GM18526 (cell line): ENCODE measurements at regions not wholly inside any gene's neighbourhood (a gene's known extent, or its start where the extent isn't known, plus 50 kb on each side); places are given as distances from the start of the nearest gene placed in this dataset.

Source experiments
- POLR2A ChIP-seq: IDR thresholded peaks from 3 replicates; pipeline ENCODE4 v1.6.1; 2011; ENCODE audit not compliant: insufficient read length; ENCODE audit errors: extremely low read depth

- no peak for TF ChIP-seq POLR2A
These were observed 134.9 kb upstream of the GRIK3 start for GRCh38 chr1:37169241-37169640.

DNA sequence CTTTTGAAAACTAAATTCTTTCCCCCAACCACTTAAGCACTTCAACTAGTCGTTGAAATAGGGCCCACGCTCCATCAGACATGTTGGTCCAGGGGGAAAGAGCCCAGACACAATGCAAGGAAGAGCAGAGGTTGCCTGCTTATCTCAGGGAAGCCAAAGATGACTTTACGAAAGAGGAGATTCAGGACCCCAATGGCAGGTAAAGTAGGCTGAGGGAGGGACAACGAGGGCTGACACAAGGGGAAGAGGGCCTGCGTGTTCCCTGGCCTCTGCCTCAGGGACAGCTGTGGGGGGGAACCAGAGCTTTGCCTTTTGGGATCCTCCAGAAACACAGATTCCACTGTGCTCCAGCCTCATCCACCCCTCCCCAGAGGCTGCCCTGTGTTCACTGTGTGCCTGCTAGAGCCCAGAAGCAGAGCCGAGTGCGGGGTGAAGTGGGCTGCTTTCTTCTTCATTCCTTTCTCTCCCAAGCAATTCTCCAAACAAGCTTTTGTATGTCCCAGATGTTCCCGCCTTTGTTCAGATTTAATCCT is 135.5 kb upstream of the GRIK3 start:
- no peak for TF ChIP-seq POLR2A

GRCh38 chr1:37171691-37172090 is 137.4 kb upstream of the GRIK3 start:
- no peak for TF ChIP-seq POLR2A

- no peak for TF ChIP-seq POLR2A
These were observed 140.0 kb upstream of the GRIK3 start for GRCh38 chr1:37174341-37174740.

GRCh38 chr1:37174876-37175275 is 140.6 kb upstream of the GRIK3 start:
- no peak for TF ChIP-seq POLR2A

DNA sequence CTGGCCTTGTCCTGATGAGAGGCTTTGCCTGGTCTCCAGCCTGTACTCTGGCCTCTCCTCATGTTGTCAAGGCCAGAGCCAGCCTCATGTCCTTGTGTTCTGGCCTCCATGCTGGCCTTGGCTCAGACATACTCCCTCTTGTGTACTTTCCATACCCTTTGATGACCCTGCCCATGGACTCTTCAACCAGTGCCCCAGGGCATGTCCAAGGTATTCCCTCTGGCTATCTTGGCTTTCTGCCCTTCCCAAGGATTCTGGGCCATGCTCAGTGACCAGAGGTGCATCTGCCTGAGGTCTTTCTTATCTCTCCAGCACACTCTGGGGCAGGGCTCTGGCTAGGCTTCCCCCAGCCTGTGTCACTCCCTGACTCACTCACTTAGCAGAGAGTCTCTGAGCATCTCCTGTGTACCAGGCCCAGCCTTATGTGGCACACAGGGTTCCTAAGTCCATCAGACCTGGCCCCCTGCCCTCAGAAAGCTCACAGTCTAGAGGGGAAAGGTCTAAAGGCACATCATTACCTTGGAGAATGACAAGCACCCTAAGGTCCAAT is 141.4 kb upstream of the GRIK3 start:
- no peak for TF ChIP-seq POLR2A

GRCh38 chr1:37176269-37176668 is 142.0 kb upstream of the GRIK3 start:
- TF ChIP-seq POLR2A, result no peak

- no peak for TF ChIP-seq POLR2A
These were observed 143.0 kb upstream of the GRIK3 start for GRCh38 chr1:37177230-37177864.

DNA sequence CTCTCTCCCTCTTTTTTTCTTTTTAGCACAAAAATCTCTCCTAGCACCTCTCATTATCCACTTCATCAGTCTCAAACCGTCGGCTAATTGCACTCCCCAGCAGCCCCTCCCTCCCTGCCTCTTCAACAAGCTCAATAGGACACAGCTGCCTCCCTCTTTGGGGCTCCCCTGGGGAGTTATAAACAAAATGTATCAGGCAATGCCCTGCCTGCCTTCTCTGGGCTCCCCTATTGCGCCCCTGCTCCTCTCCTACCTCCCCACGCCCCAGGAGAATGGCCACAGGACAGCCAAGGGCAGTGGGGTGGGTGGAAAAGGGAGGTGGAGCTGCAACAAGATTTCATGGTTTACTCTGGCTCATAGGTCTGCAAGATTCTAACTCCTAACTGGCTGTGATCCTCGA is 147.1 kb upstream of the GRIK3 start:
- no peak for TF ChIP-seq POLR2A

- TF ChIP-seq POLR2A, result no peak
These were observed 150.5 kb upstream of the GRIK3 start for GRCh38 chr1:37184789-37185188.

DNA sequence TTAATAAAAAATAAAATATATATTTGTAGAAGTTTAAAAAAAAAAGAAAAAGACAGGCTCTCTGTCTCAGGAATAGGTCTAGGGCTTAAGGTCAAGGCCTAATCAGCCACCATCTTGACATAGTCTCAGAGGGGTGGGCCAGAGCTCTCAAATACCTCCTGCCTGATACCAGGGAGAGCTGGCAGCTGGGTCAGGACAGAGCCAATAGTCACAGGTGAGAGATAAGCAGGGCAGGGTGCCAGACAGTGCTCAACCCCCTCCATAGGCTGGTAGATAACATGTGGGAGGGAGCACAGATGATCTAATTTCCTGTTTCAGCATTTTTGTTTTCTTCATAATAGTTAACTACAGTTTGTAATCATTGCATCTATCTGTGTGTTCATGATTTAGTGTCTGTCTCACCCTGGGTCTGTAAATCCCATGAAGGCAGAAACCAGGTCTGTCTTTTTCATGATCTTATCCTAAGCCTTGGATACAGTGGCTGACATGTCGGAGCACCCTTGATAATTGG is 152.0 kb upstream of the GRIK3 start:
- no peak for TF ChIP-seq POLR2A

DNA sequence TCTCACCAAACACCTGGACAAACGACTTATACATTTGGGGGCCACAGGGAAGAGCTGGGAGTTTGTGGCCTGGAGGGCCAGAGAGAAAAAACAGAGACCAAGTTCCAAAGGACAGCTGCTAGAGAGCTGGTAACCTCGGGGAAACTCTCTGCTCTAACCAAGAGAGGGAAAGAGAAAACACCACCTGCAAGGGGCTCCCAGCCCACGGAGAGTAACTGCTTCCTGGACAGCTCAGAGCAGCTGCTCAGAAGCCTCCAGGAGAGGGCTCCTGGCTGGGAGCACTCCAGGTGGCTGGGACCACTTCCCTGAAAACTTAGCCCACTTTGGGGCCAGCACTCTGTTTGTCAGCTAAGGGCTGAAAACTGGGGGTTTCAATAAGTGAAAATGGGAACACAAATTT is 154.8 kb upstream of the GRIK3 start:
- no peak for TF ChIP-seq POLR2A

DNA sequence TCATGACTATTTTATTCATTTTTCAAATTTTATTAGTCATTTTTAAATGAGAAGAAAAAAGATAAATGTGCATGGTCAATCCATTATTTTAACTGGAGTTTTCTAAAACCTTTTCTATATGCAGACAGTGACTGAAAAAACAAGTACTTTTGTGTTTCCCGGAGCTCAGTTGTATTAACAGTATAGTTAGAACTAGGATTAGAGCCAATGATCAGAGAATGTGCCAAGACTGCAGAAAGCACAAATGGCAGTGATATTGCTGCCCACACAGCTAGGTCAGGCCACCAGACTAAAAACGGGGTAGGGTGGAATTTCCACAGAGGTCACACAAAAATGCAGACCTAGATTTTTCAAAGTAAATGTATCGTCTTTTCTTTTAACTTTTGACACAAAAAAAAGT is 163.1 kb upstream of the GRIK3 start:
- TF ChIP-seq POLR2A, result no peak

GRCh38 chr1:37233606-37234005 is 199.3 kb upstream of the GRIK3 start:
- TF ChIP-seq POLR2A, result no peak

DNA sequence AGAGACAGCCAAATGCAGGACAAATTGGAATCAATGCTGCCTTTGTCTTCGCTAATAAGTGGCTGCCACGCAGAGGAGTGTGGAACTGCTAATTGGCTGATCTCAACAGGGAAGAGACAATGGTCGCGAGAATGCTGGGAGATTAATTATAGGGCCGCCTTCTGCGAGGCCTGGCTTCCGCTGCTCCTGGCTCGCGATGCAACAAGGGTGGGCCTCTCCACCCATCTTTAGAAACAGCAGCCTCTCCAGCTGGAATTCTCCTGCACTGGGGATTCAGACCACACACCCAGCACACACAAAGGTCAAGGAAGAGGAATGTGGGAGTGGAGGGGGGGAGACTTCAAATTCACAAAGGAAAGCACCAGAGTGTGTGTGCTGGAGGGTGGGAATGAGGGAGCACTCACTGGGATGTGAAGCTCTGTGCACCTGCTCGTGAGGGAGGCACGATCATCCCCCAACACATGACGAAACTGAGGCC is 200.7 kb upstream of the GRIK3 start:
- no peak for TF ChIP-seq POLR2A

DNA sequence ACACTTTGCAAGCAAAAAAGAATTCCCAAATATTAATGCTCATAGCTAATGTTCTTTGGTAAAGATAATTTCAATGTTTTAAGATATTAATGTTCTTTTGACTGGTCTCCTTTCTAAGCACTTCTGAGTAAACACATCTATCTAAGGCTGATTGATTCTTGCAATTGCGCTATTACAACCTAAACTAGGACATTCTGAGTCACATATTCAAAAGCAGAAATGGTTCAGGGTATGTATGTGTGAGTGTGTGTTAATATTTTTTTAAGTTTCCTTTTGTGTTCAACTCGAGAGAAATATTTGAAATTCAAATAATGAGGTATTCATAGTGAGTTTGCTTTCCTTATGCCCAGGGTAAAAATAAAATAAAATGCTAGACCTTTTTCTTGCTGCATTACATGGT is 203.6 kb upstream of the GRIK3 start:
- TF ChIP-seq POLR2A, result no peak
